ENCODE measurements at regions not wholly inside any gene's neighbourhood (a gene's known extent, or its start where the extent isn't known, plus 50 kb on each side); places are given as distances from the start of the nearest gene placed in this dataset.

DNA sequence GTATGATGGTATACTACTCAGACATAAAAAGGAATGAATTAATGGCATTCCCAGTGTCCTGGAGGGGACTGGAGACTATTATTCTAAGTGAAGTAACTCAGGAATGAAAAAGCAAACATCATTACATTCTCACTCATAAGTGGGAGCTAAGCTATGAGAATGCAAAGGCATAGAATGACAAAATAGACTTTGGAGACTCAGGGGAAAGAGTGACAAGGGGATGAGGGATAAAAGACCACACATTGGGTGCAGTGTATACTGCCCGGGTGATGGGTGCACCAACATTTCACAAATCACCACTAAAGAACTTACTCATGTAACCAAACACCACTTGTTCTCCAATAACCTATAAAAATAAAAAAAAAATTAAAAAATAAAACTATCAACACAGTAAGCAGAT lies 587.3 kb upstream of the RGMB start:
- TF ChIP-seq EZH2 (IDR thresholded peaks at IDR 0.05) (no peak), POLR2AphosphoS5 (IDR thresholded peaks at IDR 0.05; ENCODE audit: borderline replicate concordance, low read depth, low read length) (no peak)

Data from SK-N-MC (cell line).